HG02938 (cell line): ENCODE measurements at regions not wholly inside any gene's neighbourhood (a gene's known extent, or its start where the extent isn't known, plus 50 kb on each side); places are given as distances from the start of the nearest gene placed in this dataset.
A peak's percentile ranks its signal among the peaks of the same experiment; 100 is the strongest.

Experiments used
- ATAC-seq: cut with Tn5 transposase; IDR thresholded peaks from one replicate; pipeline ENCODE4 v1.9.1; 2021; ENCODE audit warnings: mild to moderate bottlenecking, moderate library complexity; ENCODE audit not compliant: unreplicated experiment

GRCh38 chr13:48181482-48182145 is 51.4 kb upstream of the ITM2B start:
- no peak for ATAC-seq

- no peak for ATAC-seq
Observed at GRCh38 chr13:48178126-48178525, 54.9 kb upstream of the ITM2B start.

- no peak for ATAC-seq
Observed at GRCh38 chr13:48176781-48177180, 56.2 kb upstream of the ITM2B start.

- peak; percentile 86 for ATAC-seq
Observed at GRCh38 chr13:48175185-48175584, 57.8 kb upstream of the ITM2B start.

- ATAC-seq = no peak
Observed at GRCh38 chr13:48167866-48168265, 65.1 kb upstream of the ITM2B start.

- ATAC-seq = no peak
Observed at GRCh38 chr13:48165727-48166126, 67.3 kb upstream of the ITM2B start.

- no peak for ATAC-seq
Observed at GRCh38 chr13:48165063-48165462, 67.9 kb upstream of the ITM2B start.

- ATAC-seq = no peak
Observed at GRCh38 chr13:48163061-48163460, 68.2 kb upstream of the MED4 start.

GRCh38 chr13:48162217-48162616 is 67.3 kb upstream of the MED4 start:
- ATAC-seq = no peak

- ATAC-seq = no peak
Observed at GRCh38 chr13:48161530-48162179, 66.8 kb upstream of the MED4 start.

- ATAC-seq = no peak
Observed at GRCh38 chr13:48160606-48161278, 65.8 kb upstream of the MED4 start.

- ATAC-seq = no peak
Observed at GRCh38 chr13:48159826-48160225, 64.9 kb upstream of the MED4 start.

- no peak for ATAC-seq
Observed at GRCh38 chr13:48159401-48159800, 64.5 kb upstream of the MED4 start.

GRCh38 chr13:48158915-48159314 is 64.0 kb upstream of the MED4 start:
- no peak for ATAC-seq

- no peak for ATAC-seq
Observed at GRCh38 chr13:48158290-48158689, 63.4 kb upstream of the MED4 start.

GRCh38 chr13:48156466-48156865 is 61.6 kb upstream of the MED4 start:
- no peak for ATAC-seq

GRCh38 chr13:48155848-48156247 is 60.9 kb upstream of the MED4 start:
- ATAC-seq = peak; percentile 64

GRCh38 chr13:48154671-48155070 is 59.8 kb upstream of the MED4 start:
- ATAC-seq = no peak

- ATAC-seq = no peak
Observed at GRCh38 chr13:48153186-48153585, 58.3 kb upstream of the MED4 start.

GRCh38 chr13:48151363-48152161 is 56.7 kb upstream of the MED4 start:
- no peak for ATAC-seq

GRCh38 chr13:48148454-48148853 is 53.5 kb upstream of the MED4 start:
- no peak for ATAC-seq
